ENCODE measurements at regions not wholly inside any gene's neighbourhood (a gene's known extent, or its start where the extent isn't known, plus 50 kb on each side); places are given as distances from the start of the nearest gene placed in this dataset.

- H3K27ac ChIP-seq: no peak overlapping the region
- TF ChIP-seq CTCF (conservative IDR thresholded peaks at IDR 0.05): no peak
- no peak for TF ChIP-seq ZFX (IDR thresholded peaks at IDR 0.05)
These were observed 101.7 kb upstream of the TP63 start for GRCh38 chr3:189529468-189529867.

GRCh38 chr3:189529889-189530471 lies 101.2 kb upstream of the TP63 start:
- no peak overlapping the region for H3K27ac ChIP-seq
- TF ChIP-seq ZFX (IDR thresholded peaks at IDR 0.05) (no peak), CTCF (conservative IDR thresholded peaks at IDR 0.05) (no peak)

GRCh38 chr3:189530822-189531221 lies 100.4 kb upstream of the TP63 start:
- TF ChIP-seq CTCF (conservative IDR thresholded peaks at IDR 0.05): no peak
- no peak for TF ChIP-seq ZFX (IDR thresholded peaks at IDR 0.05)
- H3K27ac ChIP-seq: no peak overlapping the region

GRCh38 chr3:189531271-189531670 lies 99.9 kb upstream of the TP63 start:
- H3K27ac ChIP-seq: no peak overlapping the region
- TF ChIP-seq CTCF (conservative IDR thresholded peaks at IDR 0.05) (no peak), ZFX (IDR thresholded peaks at IDR 0.05) (no peak)

GRCh38 chr3:189534531-189534930 lies 96.7 kb upstream of the TP63 start:
- H3K27ac ChIP-seq: no peak overlapping the region
- TF ChIP-seq CTCF (conservative IDR thresholded peaks at IDR 0.05): no peak
- TF ChIP-seq ZFX (IDR thresholded peaks at IDR 0.05): no peak

GRCh38 chr3:189537135-189537534 lies 94.1 kb upstream of the TP63 start:
- no peak overlapping the region for H3K27ac ChIP-seq
- TF ChIP-seq CTCF (conservative IDR thresholded peaks at IDR 0.05) (no peak), ZFX (IDR thresholded peaks at IDR 0.05) (no peak)

- no peak for TF ChIP-seq CTCF (conservative IDR thresholded peaks at IDR 0.05)
- TF ChIP-seq ZFX (IDR thresholded peaks at IDR 0.05): no peak
- no peak overlapping the region for H3K27ac ChIP-seq
These were observed 83.7 kb upstream of the TP63 start for GRCh38 chr3:189547448-189547847.

Measured in C4-2B (cell line).